Right atrium auricular region (tissue), 2 donors: ENCODE measurements at regions not wholly inside any gene's neighbourhood (a gene's known extent, or its start where the extent isn't known, plus 50 kb on each side); places are given as distances from the start of the nearest gene placed in this dataset.

Experiments used
- DNase-seq: peaks from one replicate; pipeline ENCODE4 v3.0.0-alpha.2; 2019; ENCODE audit warnings: low spot score
- H3K27ac ChIP-seq, 2 donors: fragments of 200-600 bp; sonication (generic); 1 replicate in 1 of 2; 2 replicates in 1 of 2; pipeline ENCODE4 v1.5.1; 2016 to 2019
- H3K27me3 ChIP-seq, 2 donors: fragments of 200-600 bp; sonication (generic); one replicate each; pipeline versions ENCODE4 v1.5.1 to v1.6.0; 2017 to 2019
- H3K36me3 ChIP-seq: fragments of 200-600 bp; sonication (generic); one replicate; pipeline ENCODE4 v1.5.1; 2016
- H3K4me1 ChIP-seq, 2 donors: fragments of 200-600 bp; sonication (generic); one replicate each; pipeline versions ENCODE4 v1.5.1 to v1.6.0; 2017 to 2019
- H3K4me3 ChIP-seq, 2 donors: fragments of 200-600 bp; sonication (generic); 1 replicate in 1 of 2; 2 replicates in 1 of 2; pipeline ENCODE4 v1.5.1; 2017 to 2019; ENCODE audit warnings: mild to moderate bottlenecking in 1 of 2, moderate library complexity in 1 of 2
- H3K9me3 ChIP-seq, 2 donors: fragments of 200-600 bp; sonication (generic); one replicate each; pipeline ENCODE4 v1.5.1; 2019
- TF ChIP-seq, protein P1 (sequence below), 2 donors: fragments of 200-600 bp; sonication (generic); IDR thresholded peaks; one replicate each; pipeline ENCODE4 v1.5.1; 2019; ENCODE audit warnings: antibody characterized with exemption in 2 of 2

- Histone ChIP-seq H3K27me3 (no peaks in the 10 kb centered on the region), H3K36me3 (no peaks in the 10 kb centered on the region), H3K4me1 (peaks cover 0 to 5% of the 10 kb centered on the region in 2 donors), H3K9me3 (no peaks in the 10 kb centered on the region), H3K4me3 (no peak overlapping the region), H3K27ac (no peak overlapping the region)
- no peak for DNase-seq
- TF ChIP-seq, protein P1, sequence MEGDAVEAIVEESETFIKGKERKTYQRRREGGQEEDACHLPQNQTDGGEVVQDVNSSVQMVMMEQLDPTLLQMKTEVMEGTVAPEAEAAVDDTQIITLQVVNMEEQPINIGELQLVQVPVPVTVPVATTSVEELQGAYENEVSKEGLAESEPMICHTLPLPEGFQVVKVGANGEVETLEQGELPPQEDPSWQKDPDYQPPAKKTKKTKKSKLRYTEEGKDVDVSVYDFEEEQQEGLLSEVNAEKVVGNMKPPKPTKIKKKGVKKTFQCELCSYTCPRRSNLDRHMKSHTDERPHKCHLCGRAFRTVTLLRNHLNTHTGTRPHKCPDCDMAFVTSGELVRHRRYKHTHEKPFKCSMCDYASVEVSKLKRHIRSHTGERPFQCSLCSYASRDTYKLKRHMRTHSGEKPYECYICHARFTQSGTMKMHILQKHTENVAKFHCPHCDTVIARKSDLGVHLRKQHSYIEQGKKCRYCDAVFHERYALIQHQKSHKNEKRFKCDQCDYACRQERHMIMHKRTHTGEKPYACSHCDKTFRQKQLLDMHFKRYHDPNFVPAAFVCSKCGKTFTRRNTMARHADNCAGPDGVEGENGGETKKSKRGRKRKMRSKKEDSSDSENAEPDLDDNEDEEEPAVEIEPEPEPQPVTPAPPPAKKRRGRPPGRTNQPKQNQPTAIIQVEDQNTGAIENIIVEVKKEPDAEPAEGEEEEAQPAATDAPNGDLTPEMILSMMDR (IDR thresholded peaks at IDR 0.05): no peak
These were observed 88.1 kb downstream of the EFNB1 start for GRCh38 chrX:68916891-68917290.

GRCh38 chrX:68915778-68916177, 87.0 kb downstream of the EFNB1 start:
- Histone ChIP-seq H3K9me3 (no peaks in the 10 kb centered on the region), H3K27ac (no peak overlapping the region), H3K4me1 (peaks cover 0 to 5% of the 10 kb centered on the region in 2 donors), H3K27me3 (no peaks in the 10 kb centered on the region), H3K36me3 (no peaks in the 10 kb centered on the region), H3K4me3 (no peak overlapping the region)
- TF ChIP-seq, protein P1 (IDR thresholded peaks at IDR 0.05): no peak
- no peak for DNase-seq

GRCh38 chrX:68914479-68914946, 85.7 kb downstream of the EFNB1 start:
- Histone ChIP-seq H3K4me1 (no peaks in the 10 kb centered on the region), H3K9me3 (no peaks in the 10 kb centered on the region), H3K4me3 (no peak overlapping the region), H3K36me3 (no peaks in the 10 kb centered on the region), H3K27me3 (no peaks in the 10 kb centered on the region), H3K27ac (no peak overlapping the region)
- DNase-seq: no peak
- TF ChIP-seq, protein P1 (IDR thresholded peaks at IDR 0.05): no peak

GRCh38 chrX:68913249-68913547, 84.4 kb downstream of the EFNB1 start:
- H3K36me3 ChIP-seq: no peaks in the 10 kb centered on the region
- no peak overlapping the region for H3K4me3 ChIP-seq
- H3K27ac ChIP-seq: no peak overlapping the region
- TF ChIP-seq, protein P1 (IDR thresholded peaks at IDR 0.05): no peak
- H3K27me3 ChIP-seq: no peaks in the 10 kb centered on the region
- no peaks in the 10 kb centered on the region for H3K4me1 ChIP-seq
- DNase-seq: no peak
- no peaks in the 10 kb centered on the region for H3K9me3 ChIP-seq

GRCh38 chrX:68912113-68912512, 83.3 kb downstream of the EFNB1 start:
- Histone ChIP-seq H3K27me3 (no peaks in the 10 kb centered on the region), H3K4me3 (no peak overlapping the region), H3K4me1 (no peaks in the 10 kb centered on the region), H3K9me3 (no peaks in the 10 kb centered on the region), H3K36me3 (no peaks in the 10 kb centered on the region), H3K27ac (no peak overlapping the region)
- TF ChIP-seq, protein P1 (IDR thresholded peaks at IDR 0.05): no peak
- no peak for DNase-seq

DNA sequence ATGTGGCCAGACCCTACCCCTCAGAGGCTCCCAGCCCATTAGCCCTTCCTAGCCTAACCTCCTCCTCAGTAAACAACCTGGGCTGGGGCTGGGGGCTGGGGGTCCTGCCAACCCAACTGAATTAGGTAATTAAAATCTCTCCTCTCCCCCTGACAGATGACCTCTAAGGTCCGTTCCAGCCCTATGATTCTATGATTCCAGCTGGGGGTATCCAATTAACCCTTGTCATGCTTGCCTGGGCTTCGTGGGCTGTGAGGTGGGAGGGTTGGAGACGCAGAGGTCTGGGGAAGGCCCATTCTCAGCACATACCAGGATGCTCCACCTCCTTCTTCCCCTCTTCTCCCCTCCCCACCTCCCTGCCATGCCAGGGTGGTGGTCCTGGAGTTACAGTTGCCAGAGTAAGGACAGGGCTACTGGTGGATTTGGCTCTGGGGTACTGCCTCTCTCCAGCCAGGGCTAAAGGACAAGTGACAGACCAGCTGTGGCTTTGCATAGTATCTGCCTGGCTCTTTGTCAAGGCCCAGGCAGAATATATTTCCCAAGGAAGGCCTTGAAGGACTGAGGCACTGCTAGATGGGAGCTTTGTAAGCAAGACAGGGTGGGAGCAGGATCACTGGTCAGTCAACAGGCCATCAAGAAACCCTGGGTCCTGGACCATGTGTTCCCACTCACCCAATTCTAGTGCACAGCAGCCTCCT, 82.1 kb downstream of the EFNB1 start:
- no peak for DNase-seq
- Histone ChIP-seq H3K4me3 (no peak overlapping the region), H3K27me3 (no peaks in the 10 kb centered on the region), H3K4me1 (no peaks in the 10 kb centered on the region), H3K36me3 (no peaks in the 10 kb centered on the region), H3K27ac (no peak overlapping the region), H3K9me3 (no peaks in the 10 kb centered on the region)
- TF ChIP-seq, protein P1 (IDR thresholded peaks at IDR 0.05): no peak
